ENCODE measurements at regions not wholly inside any gene's neighbourhood (a gene's known extent, or its start where the extent isn't known, plus 50 kb on each side); places are given as distances from the start of the nearest gene placed in this dataset.

DNA sequence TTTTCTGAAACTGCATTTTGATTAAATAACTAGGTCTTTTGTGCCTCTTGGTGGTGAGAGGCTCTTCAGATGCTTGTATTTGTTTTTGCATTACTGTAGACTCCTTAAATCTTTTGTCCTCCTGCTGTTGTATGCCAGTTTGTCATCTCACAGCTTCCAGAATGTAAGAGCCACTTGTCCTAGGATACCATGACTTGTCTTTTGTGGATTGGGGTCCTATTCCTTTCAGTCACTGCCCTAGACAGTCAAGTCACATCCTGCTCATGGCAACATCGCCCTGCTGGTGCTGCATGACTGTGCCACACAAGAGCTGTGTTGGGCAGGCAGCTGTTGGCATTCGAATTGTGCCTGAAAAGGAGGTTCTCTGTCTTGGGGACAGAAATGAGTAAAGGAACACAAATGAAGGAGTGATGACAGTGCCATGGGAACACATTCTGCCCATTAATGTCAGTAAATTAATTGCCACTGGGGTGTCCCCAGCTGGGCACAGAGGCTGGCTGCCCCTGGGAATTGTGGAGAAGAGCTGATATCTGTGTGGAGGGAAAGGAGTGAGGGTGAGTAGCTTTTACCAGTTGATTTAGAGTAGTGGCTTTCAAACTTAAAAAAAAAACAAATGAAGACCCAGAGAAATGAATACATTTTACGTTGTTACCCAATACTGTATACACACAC is 140.3 kb downstream of the ARL6IP6 start:
- TF ChIP-seq CBX1 (IDR thresholded peaks at IDR 0.05; ENCODE audit: low read depth) = no peak
- TF ChIP-seq JUND (CRISPR knock-in tag; IDR thresholded peaks at IDR 0.05) = no peak
- no peak for TF ChIP-seq HNRNPL (IDR thresholded peaks at IDR 0.05; ENCODE audit: low read depth, low read length)
- no peak for TF ChIP-seq ZNF282 (IDR thresholded peaks at IDR 0.05; ENCODE audit: partially characterized antibody)
- TF ChIP-seq, protein P1, sequence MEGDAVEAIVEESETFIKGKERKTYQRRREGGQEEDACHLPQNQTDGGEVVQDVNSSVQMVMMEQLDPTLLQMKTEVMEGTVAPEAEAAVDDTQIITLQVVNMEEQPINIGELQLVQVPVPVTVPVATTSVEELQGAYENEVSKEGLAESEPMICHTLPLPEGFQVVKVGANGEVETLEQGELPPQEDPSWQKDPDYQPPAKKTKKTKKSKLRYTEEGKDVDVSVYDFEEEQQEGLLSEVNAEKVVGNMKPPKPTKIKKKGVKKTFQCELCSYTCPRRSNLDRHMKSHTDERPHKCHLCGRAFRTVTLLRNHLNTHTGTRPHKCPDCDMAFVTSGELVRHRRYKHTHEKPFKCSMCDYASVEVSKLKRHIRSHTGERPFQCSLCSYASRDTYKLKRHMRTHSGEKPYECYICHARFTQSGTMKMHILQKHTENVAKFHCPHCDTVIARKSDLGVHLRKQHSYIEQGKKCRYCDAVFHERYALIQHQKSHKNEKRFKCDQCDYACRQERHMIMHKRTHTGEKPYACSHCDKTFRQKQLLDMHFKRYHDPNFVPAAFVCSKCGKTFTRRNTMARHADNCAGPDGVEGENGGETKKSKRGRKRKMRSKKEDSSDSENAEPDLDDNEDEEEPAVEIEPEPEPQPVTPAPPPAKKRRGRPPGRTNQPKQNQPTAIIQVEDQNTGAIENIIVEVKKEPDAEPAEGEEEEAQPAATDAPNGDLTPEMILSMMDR (CRISPR knock-in tag; IDR thresholded peaks at IDR 0.05) = no peak
- no peak for TF ChIP-seq JUN (CRISPR knock-in tag; IDR thresholded peaks at IDR 0.05)
- no peak for TF ChIP-seq HBP1 (CRISPR knock-in tag; IDR thresholded peaks at IDR 0.05; ENCODE audit: low read depth)
- TF ChIP-seq ZNF263 (CRISPR knock-in tag; IDR thresholded peaks at IDR 0.05) = no peak
- no peak for TF ChIP-seq ZNF430 (CRISPR knock-in tag; IDR thresholded peaks at IDR 0.05)
- no peak for TF ChIP-seq NFATC3 (CRISPR knock-in tag; IDR thresholded peaks at IDR 0.05)
- no peak for TF ChIP-seq POLR2A (IDR thresholded peaks at IDR 0.05; ENCODE audit: insufficient read depth in 1 of 2, low read depth in 2 of 2, low read length in 2 of 2)
- TF ChIP-seq ZNF761 (CRISPR knock-in tag; conservative IDR thresholded peaks at IDR 0.05) = no peak
- TF ChIP-seq GZF1 (CRISPR knock-in tag; IDR thresholded peaks at IDR 0.05) = no peak
- TF ChIP-seq, protein P2, sequence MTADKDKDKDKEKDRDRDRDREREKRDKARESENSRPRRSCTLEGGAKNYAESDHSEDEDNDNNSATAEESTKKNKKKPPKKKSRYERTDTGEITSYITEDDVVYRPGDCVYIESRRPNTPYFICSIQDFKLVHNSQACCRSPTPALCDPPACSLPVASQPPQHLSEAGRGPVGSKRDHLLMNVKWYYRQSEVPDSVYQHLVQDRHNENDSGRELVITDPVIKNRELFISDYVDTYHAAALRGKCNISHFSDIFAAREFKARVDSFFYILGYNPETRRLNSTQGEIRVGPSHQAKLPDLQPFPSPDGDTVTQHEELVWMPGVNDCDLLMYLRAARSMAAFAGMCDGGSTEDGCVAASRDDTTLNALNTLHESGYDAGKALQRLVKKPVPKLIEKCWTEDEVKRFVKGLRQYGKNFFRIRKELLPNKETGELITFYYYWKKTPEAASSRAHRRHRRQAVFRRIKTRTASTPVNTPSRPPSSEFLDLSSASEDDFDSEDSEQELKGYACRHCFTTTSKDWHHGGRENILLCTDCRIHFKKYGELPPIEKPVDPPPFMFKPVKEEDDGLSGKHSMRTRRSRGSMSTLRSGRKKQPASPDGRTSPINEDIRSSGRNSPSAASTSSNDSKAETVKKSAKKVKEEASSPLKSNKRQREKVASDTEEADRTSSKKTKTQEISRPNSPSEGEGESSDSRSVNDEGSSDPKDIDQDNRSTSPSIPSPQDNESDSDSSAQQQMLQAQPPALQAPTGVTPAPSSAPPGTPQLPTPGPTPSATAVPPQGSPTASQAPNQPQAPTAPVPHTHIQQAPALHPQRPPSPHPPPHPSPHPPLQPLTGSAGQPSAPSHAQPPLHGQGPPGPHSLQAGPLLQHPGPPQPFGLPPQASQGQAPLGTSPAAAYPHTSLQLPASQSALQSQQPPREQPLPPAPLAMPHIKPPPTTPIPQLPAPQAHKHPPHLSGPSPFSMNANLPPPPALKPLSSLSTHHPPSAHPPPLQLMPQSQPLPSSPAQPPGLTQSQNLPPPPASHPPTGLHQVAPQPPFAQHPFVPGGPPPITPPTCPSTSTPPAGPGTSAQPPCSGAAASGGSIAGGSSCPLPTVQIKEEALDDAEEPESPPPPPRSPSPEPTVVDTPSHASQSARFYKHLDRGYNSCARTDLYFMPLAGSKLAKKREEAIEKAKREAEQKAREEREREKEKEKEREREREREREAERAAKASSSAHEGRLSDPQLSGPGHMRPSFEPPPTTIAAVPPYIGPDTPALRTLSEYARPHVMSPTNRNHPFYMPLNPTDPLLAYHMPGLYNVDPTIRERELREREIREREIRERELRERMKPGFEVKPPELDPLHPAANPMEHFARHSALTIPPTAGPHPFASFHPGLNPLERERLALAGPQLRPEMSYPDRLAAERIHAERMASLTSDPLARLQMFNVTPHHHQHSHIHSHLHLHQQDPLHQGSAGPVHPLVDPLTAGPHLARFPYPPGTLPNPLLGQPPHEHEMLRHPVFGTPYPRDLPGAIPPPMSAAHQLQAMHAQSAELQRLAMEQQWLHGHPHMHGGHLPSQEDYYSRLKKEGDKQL (CRISPR knock-in tag; IDR thresholded peaks at IDR 0.05; ENCODE audit: low read depth) = no peak

Data from HepG2 (cell line).